Neuron (in vitro differentiated cells): ENCODE measurements at regions not wholly inside any gene's neighbourhood (a gene's known extent, or its start where the extent isn't known, plus 50 kb on each side); places are given as distances from the start of the nearest gene placed in this dataset.
"Not testable (repeated sequence)": the region's sequence is repeated elsewhere in the genome, so short reads cannot be mapped to it uniquely, and the experiment has no call there.

Source experiments
- H2AFZ ChIP-seq: one replicate; pipeline ENCODE4 v1.6.1; 2013; ENCODE audit warnings: low read depth, mild to moderate bottlenecking, inconsistent platforms, low read length, moderate library complexity
- H3K27me3 ChIP-seq: one replicate; pipeline ENCODE4 v1.6.1; 2013; ENCODE audit warnings: low read length; ENCODE audit not compliant: insufficient read depth
- H3K36me3 ChIP-seq: one replicate; pipeline ENCODE4 v1.6.1; 2013; ENCODE audit warnings: low read length; ENCODE audit not compliant: insufficient read depth
- H3K4me1 ChIP-seq: one replicate; pipeline ENCODE4 v1.6.1; 2013; ENCODE audit warnings: low read length; ENCODE audit not compliant: insufficient read depth
- H3K4me3 ChIP-seq: 2 replicates; pipeline ENCODE4 v1.5.1; 2013; ENCODE audit warnings: mild to moderate bottlenecking, low read length, moderate library complexity
- H3K9me3 ChIP-seq: one replicate; pipeline ENCODE4 v1.6.1; 2013; ENCODE audit warnings: low read length

DNA sequence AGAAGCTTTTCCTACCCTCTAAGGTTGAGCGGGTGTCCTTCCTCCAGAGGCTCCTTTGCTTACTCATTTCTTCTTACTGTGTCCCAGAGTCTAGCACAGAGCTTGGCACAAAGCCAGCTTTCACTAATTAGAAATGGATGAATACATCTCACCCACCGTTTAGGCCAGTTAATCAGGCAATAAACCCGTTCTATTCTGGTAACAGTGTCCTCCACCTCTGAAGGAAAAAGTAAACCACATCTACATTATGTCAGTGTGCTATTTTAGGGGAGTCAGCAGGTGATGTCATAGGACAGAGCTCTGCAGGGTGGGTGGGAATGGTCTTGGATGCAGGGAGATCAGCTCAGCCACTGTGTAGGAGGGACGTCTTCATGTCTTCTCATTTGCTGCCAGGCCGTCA, 109.2 kb downstream of the OSTF1 start:
- Histone ChIP-seq H3K27me3 (no peaks in the 10 kb centered on the region), H3K36me3 (no peaks in the 10 kb centered on the region), H3K4me1 (no peaks in the 10 kb centered on the region), H3K4me3 (no peak overlapping the region), H2AFZ (no peak overlapping the region), H3K9me3 (no peaks in the 10 kb centered on the region)

DNA sequence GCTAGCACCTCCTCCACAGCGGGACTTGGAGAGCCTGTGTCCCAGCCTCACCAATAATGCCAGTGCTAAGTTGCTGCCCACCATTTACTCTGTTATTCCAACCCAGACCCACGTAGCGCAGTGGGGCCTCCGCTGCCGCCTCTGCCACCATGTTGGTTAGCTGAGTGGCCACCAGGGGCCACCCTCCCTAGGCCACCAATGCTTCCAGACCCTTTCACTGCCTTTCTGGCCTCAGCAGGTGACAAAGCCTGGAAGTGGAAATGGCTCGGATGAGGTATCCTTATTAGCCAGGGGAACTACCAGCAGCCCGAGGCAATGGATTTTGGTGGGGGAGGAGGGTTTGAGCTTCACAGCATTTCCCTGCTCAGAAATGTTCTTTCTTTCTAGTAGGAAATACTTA, 110.1 kb downstream of the OSTF1 start:
- Histone ChIP-seq H2AFZ (no peak overlapping the region), H3K4me3 (no peak overlapping the region), H3K9me3 (no peaks in the 10 kb centered on the region), H3K36me3 (no peaks in the 10 kb centered on the region), H3K4me1 (no peaks in the 10 kb centered on the region), H3K27me3 (no peaks in the 10 kb centered on the region)

DNA sequence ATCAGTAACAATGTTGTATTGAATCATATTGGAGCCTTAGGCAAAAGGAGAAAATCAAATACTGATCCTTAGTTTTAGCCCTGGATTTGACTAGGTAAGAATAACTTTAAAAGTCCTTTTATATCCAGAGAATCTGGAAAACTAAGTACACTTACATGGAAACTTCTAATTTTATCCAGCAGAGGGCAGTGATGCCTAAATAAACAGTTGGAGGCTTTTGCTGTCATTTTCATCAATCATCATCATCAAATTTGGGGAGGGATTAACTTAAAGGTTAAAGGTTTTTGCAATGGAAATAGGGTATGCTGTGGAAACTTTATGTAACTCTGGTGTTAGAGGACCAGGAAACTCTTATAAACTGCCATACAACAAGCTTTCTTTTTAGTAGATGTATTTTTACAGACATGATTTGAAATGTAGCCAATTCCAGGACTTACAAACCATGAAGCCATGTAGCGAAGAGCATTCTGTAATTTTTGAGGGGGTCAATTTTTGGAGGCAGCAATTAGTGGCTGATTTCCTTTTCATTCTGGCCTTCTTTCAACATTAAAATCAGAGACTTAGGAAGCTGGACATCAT, 112.7 kb downstream of the OSTF1 start:
- Histone ChIP-seq H3K4me1 (no peaks in the 10 kb centered on the region), H3K4me3 (no peak overlapping the region)

DNA sequence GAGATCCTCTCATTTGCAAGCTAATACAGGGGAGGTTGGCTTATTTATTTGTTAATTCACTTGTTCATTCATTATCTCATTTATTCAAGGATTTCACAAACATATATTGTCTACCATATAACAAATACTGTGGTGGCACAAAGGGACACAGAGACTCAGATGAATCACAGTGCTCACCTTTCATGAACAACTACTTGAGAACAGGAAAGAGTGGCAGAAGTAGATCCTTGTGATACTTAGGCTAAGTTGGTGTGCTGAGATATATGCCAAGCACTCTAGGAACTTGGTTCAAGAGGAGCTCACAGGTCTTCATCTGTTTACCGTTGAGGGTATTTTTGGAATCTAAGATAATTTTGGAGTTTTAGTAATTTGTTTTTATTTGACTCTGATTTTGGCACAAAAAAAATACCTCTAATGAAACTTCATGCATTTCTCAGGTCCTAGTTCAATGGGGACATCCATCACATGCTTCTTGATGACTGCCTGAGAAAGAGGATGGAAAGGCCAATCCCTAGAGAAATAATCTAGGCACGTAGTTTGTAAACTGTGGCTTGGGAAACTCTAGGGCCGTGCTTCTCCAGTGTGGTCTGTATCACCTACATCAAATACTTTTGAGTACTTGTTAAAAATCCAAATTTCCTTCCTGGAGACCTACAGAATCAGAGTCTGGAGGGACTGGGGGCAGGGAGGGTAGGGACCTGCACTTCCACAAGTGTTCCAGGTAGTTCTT, 113.3 kb downstream of the OSTF1 start:
- Histone ChIP-seq H2AFZ (no peak overlapping the region), H3K36me3 (no peaks in the 10 kb centered on the region), H3K27me3 (no peaks in the 10 kb centered on the region)

More for the DNA sequence above, 112.7 kb downstream of the OSTF1 start:
- Histone ChIP-seq H2AFZ (no peak overlapping the region), H3K36me3 (no peaks in the 10 kb centered on the region), H3K9me3 (no peaks in the 10 kb centered on the region), H3K27me3 (no peaks in the 10 kb centered on the region)

DNA sequence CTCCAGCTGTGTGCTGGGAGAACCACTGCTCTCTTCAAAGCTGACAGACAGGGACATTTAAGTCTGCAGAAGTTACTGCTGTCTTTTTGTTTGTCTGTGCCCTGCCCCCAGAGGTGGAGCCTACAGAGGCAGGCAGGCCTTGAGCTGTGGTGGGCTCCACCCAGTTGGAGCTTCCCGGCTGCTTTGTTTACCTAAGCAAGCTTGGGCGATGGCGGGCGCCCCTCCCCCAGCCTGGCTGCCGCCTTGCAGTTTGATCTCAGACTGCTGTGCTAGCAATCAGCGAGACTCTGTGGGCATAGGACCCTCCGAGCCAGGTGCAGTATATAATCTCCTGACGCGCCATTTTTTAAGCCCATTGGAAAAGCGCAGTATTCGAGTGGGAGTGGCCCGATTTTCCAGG, 119.7 kb downstream of the OSTF1 start:
- H3K27me3 ChIP-seq, H3K4me3 ChIP-seq, H3K9me3 ChIP-seq, H3K36me3 ChIP-seq, H2AFZ ChIP-seq, H3K4me1 ChIP-seq: not testable (repeated sequence)

More for the DNA sequence above, 113.3 kb downstream of the OSTF1 start:
- Histone ChIP-seq H3K4me3 (no peak overlapping the region), H3K4me1 (no peaks in the 10 kb centered on the region), H3K9me3 (no peaks in the 10 kb centered on the region)

DNA sequence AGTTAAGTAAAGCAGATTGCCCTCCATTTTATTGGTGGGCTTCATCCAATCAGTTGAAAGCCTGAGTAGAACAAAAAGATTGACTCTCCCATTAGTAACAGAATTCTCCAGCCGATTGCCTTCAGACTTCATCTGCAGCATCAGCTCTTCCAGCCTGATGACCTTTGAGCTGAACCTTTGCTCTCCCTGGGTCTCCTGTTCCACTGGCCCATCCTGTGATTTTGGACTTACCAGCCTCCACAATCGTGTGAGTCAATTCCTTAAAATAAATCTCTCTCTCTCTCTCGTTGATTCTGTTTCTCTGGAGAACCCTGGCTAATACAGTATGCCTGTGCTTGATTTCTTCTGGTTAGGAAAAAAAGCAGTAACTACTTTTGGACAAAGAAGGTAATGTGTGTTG, 121.9 kb downstream of the OSTF1 start:
- H3K9me3 ChIP-seq, result no peaks in the 10 kb centered on the region

DNA sequence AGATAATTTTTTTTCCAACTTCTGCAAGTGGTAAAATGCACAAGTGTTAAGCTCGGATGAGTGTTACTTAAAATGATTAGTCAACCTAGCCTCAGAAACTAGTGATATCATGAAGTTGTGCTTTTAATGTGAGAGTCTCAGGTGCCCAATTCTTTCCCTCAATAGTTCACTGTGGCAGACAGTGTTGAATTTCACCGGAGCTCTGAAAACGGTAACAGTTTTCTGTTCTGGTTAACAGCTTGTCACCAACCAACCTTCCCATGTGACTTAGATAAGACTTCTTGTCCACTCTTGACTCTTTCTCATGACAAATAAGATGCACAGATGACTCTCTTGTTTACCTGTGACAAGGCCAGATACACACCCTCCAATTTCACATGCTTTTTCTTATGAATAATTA, 125.5 kb downstream of the OSTF1 start:
- H3K9me3 ChIP-seq, result no peaks in the 10 kb centered on the region
- H3K4me3 ChIP-seq, result no peak overlapping the region
- no peak overlapping the region for H2AFZ ChIP-seq
- no peaks in the 10 kb centered on the region for H3K4me1 ChIP-seq
- H3K27me3 ChIP-seq, result no peaks in the 10 kb centered on the region
- H3K36me3 ChIP-seq, result no peaks in the 10 kb centered on the region

More for the DNA sequence above, 121.9 kb downstream of the OSTF1 start:
- no peak overlapping the region for H3K4me3 ChIP-seq
- no peaks in the 10 kb centered on the region for H3K27me3 ChIP-seq
- H3K4me1 ChIP-seq, result no peaks in the 10 kb centered on the region
- H3K36me3 ChIP-seq, result no peaks in the 10 kb centered on the region
- no peak overlapping the region for H2AFZ ChIP-seq

DNA sequence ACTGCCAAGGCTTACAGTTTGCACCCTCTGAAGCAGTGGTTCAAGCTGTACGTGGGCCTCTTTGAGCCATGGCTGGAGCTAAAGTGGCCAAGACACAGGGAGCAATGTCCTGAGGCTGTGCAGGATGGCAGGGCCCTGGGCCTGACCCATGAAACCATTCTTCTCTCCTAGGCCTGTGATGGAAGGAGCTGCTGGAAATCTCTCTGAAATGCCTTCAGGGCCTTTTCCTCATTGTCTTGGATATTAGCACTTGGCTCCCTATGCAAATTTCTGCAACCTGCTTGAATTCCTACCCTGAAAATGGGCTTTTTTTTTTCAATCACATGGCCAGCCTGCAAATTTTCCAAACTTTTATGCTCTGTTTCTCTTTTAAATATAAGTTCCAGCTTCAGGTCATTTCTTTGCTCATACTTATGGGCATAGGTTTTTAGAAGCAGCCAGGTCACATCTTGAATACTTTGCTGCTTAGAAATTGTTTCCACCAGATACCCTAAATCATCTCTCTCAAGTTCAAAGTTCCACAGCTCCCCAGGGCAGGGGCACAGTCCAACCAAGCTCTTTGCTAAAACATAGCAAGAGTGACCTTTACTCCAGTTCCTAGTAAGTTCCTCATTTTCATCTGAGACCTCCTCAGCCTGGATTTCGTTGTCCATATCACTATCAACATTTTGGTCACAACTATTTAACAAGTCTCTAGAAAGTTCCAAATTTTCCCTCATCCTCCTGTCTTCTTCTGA, 138.3 kb downstream of the OSTF1 start:
- no peak overlapping the region for H3K4me3 ChIP-seq
- no peaks in the 10 kb centered on the region for H3K36me3 ChIP-seq
- H3K9me3 ChIP-seq, result no peaks in the 10 kb centered on the region
- H2AFZ ChIP-seq, result no peak overlapping the region
- H3K27me3 ChIP-seq, result no peaks in the 10 kb centered on the region
- H3K4me1 ChIP-seq, result no peaks in the 10 kb centered on the region

DNA sequence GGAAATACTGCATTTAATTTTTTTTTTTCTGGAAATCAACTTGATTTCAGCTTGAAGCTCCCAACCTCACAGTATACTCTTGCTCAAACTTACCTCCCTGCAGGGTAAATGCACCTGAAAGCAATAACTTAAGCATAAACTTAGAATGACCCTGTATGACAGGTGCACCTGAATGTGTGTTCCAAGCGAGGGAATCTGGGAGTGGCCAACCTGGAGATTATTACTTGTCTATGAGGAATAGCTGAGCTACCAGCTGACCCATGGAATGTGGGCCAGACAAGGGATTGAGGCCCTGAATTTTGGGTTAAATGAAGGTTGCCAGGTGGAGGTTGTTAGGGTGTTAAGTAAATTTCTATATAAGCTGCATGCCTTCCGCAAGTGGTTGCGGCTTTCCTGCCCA, 140.6 kb downstream of the OSTF1 start:
- Histone ChIP-seq H3K4me1 (no peaks in the 10 kb centered on the region), H3K4me3 (no peak overlapping the region), H3K9me3 (no peaks in the 10 kb centered on the region), H3K36me3 (no peaks in the 10 kb centered on the region), H3K27me3 (no peaks in the 10 kb centered on the region), H2AFZ (no peak overlapping the region)

DNA sequence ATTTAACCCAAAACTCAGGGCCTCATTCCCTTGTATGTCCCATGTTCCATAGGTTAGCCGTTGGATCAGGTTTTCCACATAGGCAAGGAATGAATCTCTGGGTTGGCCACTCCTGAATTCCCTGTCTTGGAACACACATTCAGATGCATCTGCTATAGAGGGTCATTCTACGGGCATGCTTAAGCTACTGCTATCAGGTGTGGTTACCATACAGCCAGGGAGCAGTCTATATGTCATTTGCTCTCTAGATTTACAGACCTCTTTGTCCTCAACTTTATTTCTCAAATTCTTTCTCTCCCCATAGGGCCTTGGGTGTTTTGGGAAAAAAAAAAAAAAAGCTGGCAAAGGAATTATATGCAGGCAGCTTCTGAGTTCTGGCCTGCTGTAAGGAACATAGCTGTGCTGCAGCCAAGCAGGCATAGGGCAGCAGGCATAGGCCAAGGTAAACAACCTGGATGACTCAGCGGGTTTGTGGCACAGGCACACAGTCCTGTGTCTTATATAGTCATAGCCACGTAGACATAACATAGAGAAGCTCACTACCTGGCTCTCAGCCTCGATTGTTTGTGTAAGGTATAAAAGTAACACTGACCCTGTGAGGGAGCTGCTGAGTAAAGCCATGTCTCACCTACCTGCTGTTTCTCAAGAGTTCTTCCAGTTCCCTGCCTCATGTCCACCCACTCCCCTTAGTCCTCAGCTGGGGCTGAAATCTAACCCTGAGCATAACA, 141.5 kb downstream of the OSTF1 start:
- Histone ChIP-seq H3K4me1 (no peaks in the 10 kb centered on the region), H3K27me3 (no peaks in the 10 kb centered on the region), H3K4me3 (no peak overlapping the region), H2AFZ (no peak overlapping the region), H3K36me3 (no peaks in the 10 kb centered on the region), H3K9me3 (no peaks in the 10 kb centered on the region)

DNA sequence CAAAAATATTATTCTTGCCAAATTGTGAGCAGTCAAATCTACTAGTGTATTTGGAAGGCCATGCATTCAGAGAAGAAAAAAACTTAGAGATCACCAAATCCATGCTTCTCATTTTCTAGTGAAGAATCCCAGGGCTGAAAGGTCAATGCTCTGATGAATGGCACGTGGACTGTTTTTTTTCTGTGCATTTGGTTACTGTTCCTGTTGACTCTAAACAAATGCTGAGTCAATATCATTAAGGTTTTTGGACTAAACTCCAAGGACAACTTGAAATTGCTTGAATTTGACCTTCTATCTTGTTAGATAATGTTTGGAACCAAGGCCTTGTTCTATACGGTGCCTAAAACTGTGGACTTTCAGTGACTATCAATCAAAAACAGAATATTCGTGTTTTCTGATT, 142.2 kb downstream of the OSTF1 start:
- H3K4me3 ChIP-seq, result no peak overlapping the region
- no peak overlapping the region for H2AFZ ChIP-seq
- H3K4me1 ChIP-seq, result no peaks in the 10 kb centered on the region
- H3K9me3 ChIP-seq, result no peaks in the 10 kb centered on the region
- H3K27me3 ChIP-seq, result no peaks in the 10 kb centered on the region
- H3K36me3 ChIP-seq, result no peaks in the 10 kb centered on the region

DNA sequence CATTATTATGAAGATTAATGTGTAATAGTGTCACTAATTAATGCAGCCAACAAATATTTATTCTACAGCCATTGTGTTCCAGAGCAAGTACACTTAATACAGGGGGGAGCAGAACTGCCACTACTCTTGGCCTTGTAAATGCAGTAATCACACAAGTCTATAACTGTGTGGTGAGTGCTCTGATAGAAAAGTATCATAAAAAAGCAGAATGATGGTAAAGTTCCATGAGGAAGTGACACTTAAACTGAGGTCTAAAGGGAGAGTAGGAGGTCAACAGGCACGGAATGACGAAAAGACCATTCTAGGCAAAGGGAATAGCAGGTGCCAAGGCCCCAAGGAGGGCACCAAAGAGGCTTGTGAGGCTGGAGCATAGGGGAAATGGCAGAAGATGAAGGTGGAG, 142.9 kb downstream of the OSTF1 start:
- H2AFZ ChIP-seq, result no peak overlapping the region
- no peaks in the 10 kb centered on the region for H3K4me1 ChIP-seq
- H3K36me3 ChIP-seq, result no peaks in the 10 kb centered on the region
- no peak overlapping the region for H3K4me3 ChIP-seq
- H3K9me3 ChIP-seq, result no peaks in the 10 kb centered on the region
- no peaks in the 10 kb centered on the region for H3K27me3 ChIP-seq

DNA sequence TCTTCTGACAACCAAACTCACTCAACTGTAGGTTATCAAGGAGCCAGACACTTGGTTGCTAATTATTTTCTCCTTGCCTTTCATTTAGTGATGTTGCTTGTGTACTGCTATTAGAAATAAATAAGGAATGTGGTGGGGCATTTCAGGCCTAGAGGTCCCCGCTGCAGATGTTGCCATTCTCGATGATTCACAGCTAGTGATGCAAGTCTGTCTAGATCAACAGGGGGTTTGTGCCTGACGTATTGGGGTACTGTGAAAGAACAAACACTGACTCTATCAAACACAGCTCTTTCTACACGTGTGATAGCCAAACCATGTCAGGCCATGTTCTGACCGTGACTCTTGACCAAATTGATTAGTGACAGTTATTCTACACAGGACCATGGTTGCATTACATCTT, 144.7 kb downstream of the OSTF1 start:
- H3K4me1 ChIP-seq, result no peaks in the 10 kb centered on the region
- no peak overlapping the region for H2AFZ ChIP-seq
- no peaks in the 10 kb centered on the region for H3K27me3 ChIP-seq
- H3K4me3 ChIP-seq, result no peak overlapping the region
- H3K9me3 ChIP-seq, result no peaks in the 10 kb centered on the region
- H3K36me3 ChIP-seq, result no peaks in the 10 kb centered on the region
